ENCODE measurements at regions not wholly inside any gene's neighbourhood (a gene's known extent, or its start where the extent isn't known, plus 50 kb on each side); places are given as distances from the start of the nearest gene placed in this dataset.

- TF ChIP-seq CHD7 (IDR thresholded peaks at IDR 0.05; ENCODE audit: insufficient replicate concordance, low read length) (no peak), RNF2 (IDR thresholded peaks at IDR 0.05; ENCODE audit: borderline replicate concordance, low read depth, low read length, missing control alignments, poor library complexity, severe bottlenecking) (no peak), HDAC2 (IDR thresholded peaks at IDR 0.05; ENCODE audit: borderline replicate concordance in 1 of 2, low read depth in 2 of 2, low read length in 2 of 2) (no peak), TBP (IDR thresholded peaks at IDR 0.05; ENCODE audit: low read depth, low read length) (no peak), MAX (IDR thresholded peaks at IDR 0.05) (no peak), PHF8 (conservative IDR thresholded peaks at IDR 0.05; ENCODE audit: low read depth, low read length) (no peak), POU5F1 (IDR thresholded peaks at IDR 0.05; ENCODE audit: low read depth, low read length) (no peak), SIRT6 (IDR thresholded peaks at IDR 0.05; ENCODE audit: low read length) (no peak), ZNF274 (IDR thresholded peaks at IDR 0.05; ENCODE audit: borderline replicate concordance, extremely low read depth, low read length) (no peak), TCF12 (IDR thresholded peaks at IDR 0.05; ENCODE audit: low read depth, low read length) (no peak)
These were observed 665.1 kb downstream of the RAPGEF2 start (continued) for GRCh38 chr4:159768016-159768415.

Measured in H1 (cell line).